Trophoblast cell (in vitro differentiated cells and primary cell): ENCODE measurements at regions not wholly inside any gene's neighbourhood (a gene's known extent, or its start where the extent isn't known, plus 50 kb on each side); places are given as distances from the start of the nearest gene placed in this dataset.

ENCODE experiments used
- DNase-seq, 2 donors: peaks; one replicate each; pipeline ENCODE4 v3.0.0-alpha.2; 2016
- H2AFZ ChIP-seq: 2 replicates; pipeline ENCODE4 v1.6.1; 2013; ENCODE audit warnings: low read length, moderate library complexity, mild to moderate bottlenecking; ENCODE audit not compliant: insufficient read depth, poor library complexity
- H2AK5ac ChIP-seq: 2 replicates; pipeline ENCODE4 v1.6.1; 2013; ENCODE audit warnings: mild to moderate bottlenecking, low read length
- H2BK120ac ChIP-seq: 2 replicates; pipeline ENCODE4 v1.6.1; 2013; ENCODE audit warnings: low read length, mild to moderate bottlenecking, moderate library complexity; ENCODE audit not compliant: insufficient read depth, poor library complexity
- H2BK12ac ChIP-seq: 2 replicates; pipeline ENCODE4 v1.6.1; 2013; ENCODE audit warnings: mild to moderate bottlenecking, low read length, moderate library complexity
- H2BK5ac ChIP-seq: 2 replicates; pipeline ENCODE4 v1.6.1; 2013; ENCODE audit warnings: low read length, low read depth, moderate library complexity, mild to moderate bottlenecking; ENCODE audit not compliant: poor library complexity
- H3K14ac ChIP-seq: 2 replicates; pipeline ENCODE4 v1.6.1; 2013; ENCODE audit warnings: mild to moderate bottlenecking, low read length
- H3K18ac ChIP-seq: 2 replicates; pipeline ENCODE4 v1.6.1; 2013; ENCODE audit warnings: mild to moderate bottlenecking, low read length
- H3K23ac ChIP-seq: 2 replicates; pipeline ENCODE4 v1.6.1; 2013; ENCODE audit warnings: low read length
- H3K27ac ChIP-seq: 2 replicates; pipeline ENCODE4 v1.5.1; 2013; ENCODE audit warnings: low read depth, mild to moderate bottlenecking, inconsistent platforms, low read length, moderate library complexity
- H3K27me3 ChIP-seq: 2 replicates; pipeline ENCODE4 v1.6.1; 2013; ENCODE audit warnings: inconsistent platforms, mild to moderate bottlenecking, low read length, moderate library complexity; ENCODE audit not compliant: insufficient read depth
- H3K36me3 ChIP-seq, 2 experiments: 1 replicate in 1 of 2; 2 replicates in 1 of 2; pipeline ENCODE4 v1.6.1; 2013; ENCODE audit warnings: low read length in 2 of 2, mild to moderate bottlenecking in 2 of 2, moderate library complexity in 1 of 2; ENCODE audit not compliant: insufficient read depth in 2 of 2, control insufficient read depth in 1 of 2
- H3K4ac ChIP-seq: 2 replicates; pipeline ENCODE4 v1.6.1; 2013; ENCODE audit warnings: low read depth, mild to moderate bottlenecking, low read length, moderate library complexity
- H3K4me1 ChIP-seq, 2 experiments: 1 replicate in 1 of 2; 2 replicates in 1 of 2; pipeline ENCODE4 v1.6.1; 2013; ENCODE audit warnings: low read length in 2 of 2, mild to moderate bottlenecking in 2 of 2, moderate library complexity in 1 of 2; ENCODE audit not compliant: insufficient read depth in 2 of 2, control insufficient read depth in 1 of 2
- H3K4me2 ChIP-seq: 2 replicates; pipeline ENCODE4 v1.6.1; 2013; ENCODE audit warnings: inconsistent platforms, mild to moderate bottlenecking, low read length, moderate library complexity
- H3K4me3 ChIP-seq: 2 replicates; pipeline ENCODE4 v1.5.1; 2013; ENCODE audit warnings: mild to moderate bottlenecking, low read depth, low read length, inconsistent platforms
- H3K79me1 ChIP-seq: one replicate; pipeline ENCODE4 v1.6.1; 2013; ENCODE audit warnings: low read length
- H3K79me2 ChIP-seq: 2 replicates; pipeline ENCODE4 v1.6.1; 2013; ENCODE audit warnings: low read length, mild to moderate bottlenecking; ENCODE audit not compliant: control insufficient read depth, insufficient read depth, poor library complexity
- H3K9ac ChIP-seq: 2 replicates; pipeline ENCODE4 v1.6.1; 2013; ENCODE audit warnings: mild to moderate bottlenecking, low read length
- H3K9me3 ChIP-seq: 2 replicates; pipeline ENCODE4 v1.6.1; 2013; ENCODE audit warnings: low read depth, mild to moderate bottlenecking, control low read depth, inconsistent platforms, low read length; ENCODE audit not compliant: insufficient read depth
- H4K12ac ChIP-seq: 2 replicates; pipeline ENCODE4 v1.6.1; 2013; ENCODE audit warnings: low read depth, mild to moderate bottlenecking, low read length, moderate library complexity
- H4K8ac ChIP-seq: 2 replicates; pipeline ENCODE4 v1.6.1; 2013; ENCODE audit warnings: low read depth, mild to moderate bottlenecking, low read length, moderate library complexity
- H4K91ac ChIP-seq: one replicate; pipeline ENCODE4 v1.6.1; 2013; ENCODE audit warnings: low read depth, mild to moderate bottlenecking, low read length, moderate library complexity
- WGBS: extraction: QIAGEN DNeasy Blood & Tissue Kit; methylation state at CpG from one replicate; pipeline ENCODE4 v1.1.7; 2013; ENCODE audit warnings: missing lambda C conversion rate; ENCODE audit not compliant: insufficient read length, insufficient coverage; ENCODE audit errors: extremely low coverage; 5-methylcytosine and 5-hydroxymethylcytosine counted together

DNA sequence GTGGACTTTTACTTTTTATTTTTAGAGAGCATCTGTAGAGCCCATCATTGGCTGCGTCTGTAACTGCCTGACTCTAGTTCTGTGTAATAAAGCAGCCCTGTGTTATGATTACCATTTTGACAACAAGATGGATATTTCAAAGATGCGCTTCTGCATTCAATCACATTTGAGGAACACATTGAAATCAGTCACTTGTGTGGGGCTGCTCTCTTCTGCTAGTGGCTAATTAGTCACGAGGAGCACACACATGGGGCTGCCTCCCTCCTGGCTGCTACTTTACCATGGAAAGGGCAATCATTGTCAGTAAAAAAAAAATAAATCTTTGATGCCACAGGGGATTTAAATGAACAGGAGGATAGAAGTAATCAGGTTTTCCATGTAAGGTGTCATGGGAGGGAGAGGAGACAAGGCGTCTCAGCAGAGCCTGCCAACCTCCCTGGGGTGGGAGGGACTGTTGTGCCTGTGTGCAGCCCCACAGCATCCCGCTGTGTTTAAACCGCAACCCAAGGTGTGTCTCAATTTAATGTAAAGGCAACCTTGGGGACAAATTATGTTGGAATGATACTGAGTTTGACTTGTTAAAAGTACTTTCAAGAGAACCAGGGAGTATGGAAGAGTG lies 205.2 kb upstream of the COBL start:
- Histone ChIP-seq H2BK5ac (no peak overlapping the region), H2BK120ac (no peak overlapping the region), H3K79me2 (no peaks in the 10 kb centered on the region), H2AK5ac (no peak overlapping the region), H3K36me3 (no peaks in the 10 kb centered on the region), H3K27me3 (no peaks in the 10 kb centered on the region), H3K18ac (no peak overlapping the region), H4K91ac (no peak overlapping the region), H3K4ac (no peak overlapping the region), H2AFZ (no peak overlapping the region), H3K4me3 (no peak overlapping the region), H3K9me3 (peaks cover 2% of the 10 kb centered on the region), H3K27ac (no peak overlapping the region), H3K79me1 (no peaks in the 10 kb centered on the region), H3K4me2 (no peak overlapping the region), H3K4me1 (no peaks in the 10 kb centered on the region), H3K9ac (no peak overlapping the region), H3K14ac (no peak overlapping the region), H4K8ac (no peak overlapping the region), H4K12ac (no peak overlapping the region), H3K23ac (no peak overlapping the region), H2BK12ac (no peak overlapping the region)
- no CpG with 5 or more reads among the region's 6 CpGs for WGBS
- DNase-seq: no peak

DNA sequence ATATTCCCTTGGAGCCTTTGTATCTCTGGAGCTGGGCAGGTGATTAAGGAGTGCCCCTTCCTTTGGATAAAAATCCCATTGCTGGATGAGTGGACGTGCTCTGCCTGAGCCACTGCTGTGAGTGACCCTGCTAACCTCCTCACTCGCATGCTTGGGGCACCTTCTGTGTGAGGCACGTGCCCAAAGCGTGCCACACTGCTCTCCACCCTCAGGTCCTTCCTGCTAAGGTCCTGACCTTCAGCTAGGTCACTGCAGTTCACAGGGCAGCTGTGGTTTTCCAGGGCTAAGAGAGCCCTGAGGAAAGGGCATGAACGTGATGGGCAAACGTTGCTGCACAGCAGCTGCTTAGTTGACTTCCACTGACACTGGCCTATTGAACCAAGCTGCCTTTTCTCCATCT lies 204.4 kb upstream of the COBL start:
- no peak overlapping the region for H3K27ac ChIP-seq
- no peak overlapping the region for H3K14ac ChIP-seq
- no peaks in the 10 kb centered on the region for H3K79me2 ChIP-seq
- no peak overlapping the region for H3K18ac ChIP-seq
- H3K4me2 ChIP-seq: no peak overlapping the region
- no peak overlapping the region for H3K4ac ChIP-seq
- no peaks in the 10 kb centered on the region for H3K79me1 ChIP-seq
- H4K12ac ChIP-seq: no peak overlapping the region
- H2BK120ac ChIP-seq: no peak overlapping the region
- no peaks in the 10 kb centered on the region for H3K4me1 ChIP-seq
- H3K36me3 ChIP-seq: no peaks in the 10 kb centered on the region
- H3K23ac ChIP-seq: peak overlapping the region; percentile 53
- H2AK5ac ChIP-seq: no peak overlapping the region
- no peak overlapping the region for H2BK12ac ChIP-seq
- H3K9me3 ChIP-seq: peaks cover 2% of the 10 kb centered on the region
- no peaks in the 10 kb centered on the region for H3K27me3 ChIP-seq
- DNase-seq: no peak
- H2AFZ ChIP-seq: no peak overlapping the region
- H2BK5ac ChIP-seq: no peak overlapping the region
- no peak overlapping the region for H4K8ac ChIP-seq
- H3K9ac ChIP-seq: peak overlapping the region; percentile 78
- no CpG with 5 or more reads among the region's 6 CpGs for WGBS
- no peak overlapping the region for H3K4me3 ChIP-seq
- no peak overlapping the region for H4K91ac ChIP-seq

DNA sequence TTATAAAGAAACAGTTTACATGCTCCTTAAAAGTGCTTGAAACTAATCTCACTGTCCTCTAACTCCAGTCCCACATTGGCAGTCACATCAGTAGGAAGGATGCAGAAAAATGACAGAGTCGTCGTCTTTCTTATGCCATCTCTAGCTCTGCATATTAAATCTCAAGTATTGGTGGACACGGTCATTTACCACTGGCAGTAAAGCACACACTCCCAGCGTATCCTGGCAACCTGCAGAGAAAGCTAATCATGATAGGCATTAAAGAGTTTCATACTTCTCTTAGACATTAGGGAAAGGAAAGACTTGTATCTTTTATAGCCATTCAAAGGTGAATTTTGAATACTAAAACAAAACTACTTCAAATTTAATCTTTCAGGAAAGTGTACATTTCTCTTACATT lies 202.0 kb upstream of the COBL start:
- H3K79me1 ChIP-seq: no peaks in the 10 kb centered on the region

DNA sequence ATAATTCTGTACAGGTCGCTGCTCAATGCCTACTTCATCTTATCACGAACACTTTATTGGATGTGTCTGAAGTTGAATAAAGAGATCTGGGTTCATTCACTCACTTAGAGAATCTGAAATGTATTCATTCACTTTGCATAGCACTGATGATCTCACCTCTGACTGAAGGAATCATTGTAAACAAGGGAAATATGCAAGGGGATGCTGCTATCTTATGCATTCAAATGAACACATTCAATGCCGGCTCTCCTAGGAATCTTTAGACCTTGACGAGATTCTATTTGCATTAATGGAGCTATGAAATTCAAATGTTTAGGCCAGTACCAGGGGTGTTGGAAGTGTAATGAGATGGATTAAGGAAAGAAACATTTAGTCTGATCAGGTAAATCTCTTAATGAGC lies 200.6 kb upstream of the COBL start:
- Histone ChIP-seq H3K4me2 (no peak overlapping the region), H2BK12ac (no peak overlapping the region), H3K79me1 (no peaks in the 10 kb centered on the region), H3K4ac (no peak overlapping the region), H2BK5ac (no peak overlapping the region), H2AFZ (no peak overlapping the region), H3K9ac (no peak overlapping the region), H3K27me3 (no peaks in the 10 kb centered on the region), H4K8ac (no peak overlapping the region), H4K91ac (no peak overlapping the region), H3K14ac (no peak overlapping the region), H3K36me3 (no peaks in the 10 kb centered on the region), H3K27ac (no peak overlapping the region), H3K79me2 (no peaks in the 10 kb centered on the region), H2BK120ac (no peak overlapping the region), H4K12ac (no peak overlapping the region), H3K9me3 (peaks cover 5% of the 10 kb centered on the region), H3K23ac (no peak overlapping the region), H3K4me1 (no peaks in the 10 kb centered on the region), H3K18ac (no peak overlapping the region), H3K4me3 (no peak overlapping the region), H2AK5ac (no peak overlapping the region)
- no peak for DNase-seq
- no CpG with 5 or more reads among the region's 4 CpGs for WGBS

More for the DNA sequence above, 202.0 kb upstream of the COBL start:
- Histone ChIP-seq H2BK12ac (no peak overlapping the region), H4K8ac (no peak overlapping the region), H3K4ac (no peak overlapping the region), H4K91ac (no peak overlapping the region), H3K79me2 (no peaks in the 10 kb centered on the region), H3K4me3 (no peak overlapping the region), H2BK5ac (no peak overlapping the region), H3K4me1 (no peaks in the 10 kb centered on the region), H3K14ac (no peak overlapping the region), H3K4me2 (no peak overlapping the region), H3K27ac (no peak overlapping the region), H3K9me3 (peaks cover 5% of the 10 kb centered on the region), H3K23ac (no peak overlapping the region), H2AFZ (no peak overlapping the region), H2AK5ac (no peak overlapping the region), H3K18ac (no peak overlapping the region), H3K9ac (no peak overlapping the region), H3K36me3 (no peaks in the 10 kb centered on the region), H2BK120ac (no peak overlapping the region), H4K12ac (no peak overlapping the region), H3K27me3 (no peaks in the 10 kb centered on the region)
- no CpG with 5 or more reads among the region's 4 CpGs for WGBS
- DNase-seq: no peak
